WI38 (cell line): ENCODE measurements at regions not wholly inside any gene's neighbourhood (a gene's known extent, or its start where the extent isn't known, plus 50 kb on each side); places are given as distances from the start of the nearest gene placed in this dataset.

Source experiments
- H3K4me3 ChIP-seq: 2 replicates; pipeline ENCODE4 v1.5.1; 2011; ENCODE audit warnings: low read depth, mild to moderate bottlenecking, control low read depth, low read length
- CTCF ChIP-seq: IDR thresholded peaks from 2 replicates; pipeline ENCODE4 v1.5.1; 2012; ENCODE audit warnings: low read depth, mild to moderate bottlenecking, control low read depth, low read length

DNA sequence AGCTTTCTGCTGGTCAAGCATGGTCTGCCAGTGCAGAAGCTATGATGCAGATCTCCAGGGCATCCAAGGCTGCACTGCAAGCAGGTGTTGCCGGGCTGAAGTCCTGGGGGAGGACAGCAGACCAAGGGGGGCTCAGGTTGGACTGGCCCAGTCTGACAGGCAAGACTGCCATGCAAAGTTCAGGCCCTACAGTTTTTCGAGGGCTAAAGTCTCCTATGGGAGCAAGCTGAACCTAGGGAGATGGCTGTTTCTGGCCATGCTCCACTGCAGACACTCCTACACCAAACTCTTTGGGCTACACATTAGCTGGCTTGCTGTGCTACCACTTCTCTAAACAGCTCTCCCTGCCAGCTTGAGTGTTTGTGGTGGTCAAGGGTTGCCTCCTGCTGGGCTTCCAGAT lies 130.0 kb upstream of the SYNCRIP start:
- TF ChIP-seq CTCF, result no peak

GRCh38 chr6:85771925-85772430 lies 129.3 kb upstream of the SYNCRIP start:
- TF ChIP-seq CTCF, result no peak
- no peak overlapping the region for H3K4me3 ChIP-seq

More for the DNA sequence above, 130.0 kb upstream of the SYNCRIP start:
- no peak overlapping the region for H3K4me3 ChIP-seq

DNA sequence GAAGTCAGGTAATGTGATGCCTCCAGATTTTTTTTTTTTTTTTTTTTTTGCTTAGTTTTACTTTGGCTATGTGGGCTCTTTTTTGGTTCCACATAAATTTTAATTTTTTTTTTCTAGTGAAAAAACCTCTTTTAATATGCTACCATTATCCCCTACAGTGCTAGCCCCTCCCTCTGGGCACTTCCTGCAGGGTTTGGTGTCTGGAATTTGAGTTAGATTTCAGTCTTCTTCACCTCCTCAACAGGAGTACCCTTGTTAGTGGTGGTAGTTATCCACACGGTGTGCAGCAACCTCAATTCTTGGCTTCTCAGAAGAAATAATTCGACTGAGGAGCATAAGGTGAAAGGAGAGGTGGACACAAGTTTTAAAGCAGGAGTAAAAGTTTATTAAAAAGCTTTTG lies 128.8 kb upstream of the SYNCRIP start:
- TF ChIP-seq CTCF, result no peak

GRCh38 chr6:85764844-85765243 lies 122.2 kb upstream of the SYNCRIP start:
- TF ChIP-seq CTCF, result no peak

More for the DNA sequence above, 128.8 kb upstream of the SYNCRIP start:
- H3K4me3 ChIP-seq, result no peak overlapping the region

GRCh38 chr6:85756982-85757381 lies 114.3 kb upstream of the SYNCRIP start:
- H3K4me3 ChIP-seq, result no peak overlapping the region
- no peak; the same call in 1 of the 2 replicates for TF ChIP-seq CTCF

More at GRCh38 chr6:85764844-85765243, 122.2 kb upstream of the SYNCRIP start:
- H3K4me3 ChIP-seq, result no peak overlapping the region

DNA sequence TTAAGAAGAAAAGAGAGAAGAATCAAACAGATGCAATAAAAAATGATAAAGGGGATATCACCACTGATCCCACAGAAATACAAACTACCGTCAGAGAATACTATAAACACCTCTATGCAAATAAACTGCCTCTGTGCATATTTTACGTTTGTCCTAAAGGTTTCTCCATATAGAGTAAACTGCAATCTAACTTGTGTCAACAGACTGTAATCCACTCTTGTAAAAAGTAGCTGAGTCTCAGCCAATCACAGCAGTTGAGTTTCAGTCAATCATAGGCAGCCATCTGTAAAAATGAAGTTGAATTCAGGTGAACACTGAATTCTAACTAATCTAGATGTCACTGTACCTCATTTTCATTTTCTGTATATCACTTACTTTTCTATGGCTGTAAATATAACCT lies 112.2 kb upstream of the SYNCRIP start:
- no peak overlapping the region for H3K4me3 ChIP-seq
- no peak for TF ChIP-seq CTCF

DNA sequence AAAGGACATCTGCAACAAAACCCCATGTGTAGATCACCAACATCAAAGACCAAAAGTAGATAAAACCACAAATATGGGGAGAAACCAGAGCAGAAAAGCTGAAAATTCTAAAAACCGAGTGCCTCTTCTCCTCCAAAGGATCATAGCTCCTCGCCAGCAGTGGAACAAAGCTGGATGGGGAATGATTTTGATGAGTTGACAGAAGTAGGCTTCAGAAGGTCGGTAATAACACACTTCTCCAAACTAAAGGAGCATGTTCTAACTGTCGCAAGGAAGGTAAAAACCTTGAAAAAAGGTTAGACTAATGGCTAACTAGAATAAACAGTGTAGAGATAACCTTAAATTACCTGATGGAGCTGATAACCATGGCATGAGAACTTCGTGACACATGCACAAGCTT lies 109.9 kb upstream of the SYNCRIP start:
- H3K4me3 ChIP-seq, result no peak overlapping the region
- no peak for TF ChIP-seq CTCF
